ENCODE measurements at regions not wholly inside any gene's neighbourhood (a gene's known extent, or its start where the extent isn't known, plus 50 kb on each side); places are given as distances from the start of the nearest gene placed in this dataset.

GRCh38 chr4:14035076-14035475 lies 407.6 kb upstream of the BOD1L1 start:
- Histone ChIP-seq H3K27ac (ENCODE audit: low read depth in 2 of 2, low read length in 1 of 2) (no peak overlapping the region), H3K4me2 (no peak overlapping the region), H3K27me3 (ENCODE audit: insufficient read depth) (no peaks in the 10 kb centered on the region), H3K9me3 (no peaks in the 10 kb centered on the region), H3K79me2 (ENCODE audit: insufficient read depth) (no peaks in the 10 kb centered on the region), H3K4me1 (ENCODE audit: control insufficient read depth in 1 of 2, insufficient read depth in 2 of 2, low read depth in 1 of 2, low read length in 1 of 2) (no peaks in the 10 kb centered on the region), H3K9me2 (no peaks in the 10 kb centered on the region), H3F3A (replicated peaks; ENCODE audit: insufficient read depth) (no peaks in the 10 kb centered on the region), H3K9ac (no peak overlapping the region), H3K4me3 (ENCODE audit: low read depth in 2 of 2, low read length in 1 of 2) (no peak overlapping the region), H2AFZ (ENCODE audit: low read depth) (no peak overlapping the region), H3K36me3 (replicated peaks in 1 of 2; ENCODE audit: control insufficient read depth in 1 of 2, insufficient read depth in 2 of 2, low read length in 1 of 2) (no peaks in the 10 kb centered on the region), H4K20me1 (ENCODE audit: insufficient read depth) (no peaks in the 10 kb centered on the region)
- ChIA-PET POLR2A (no interaction called here), CTCF (interaction anchor here (0.9 kb wide), 1 partner anchor 9 kb away, joined by 3 read pairs; no protein-coding TSS in a partner anchor)
- 77% methylated on average over 2 of the region's 2 CpGs for WGBS (ENCODE audit: low lambda C conversion rate)
- TF ChIP-seq RAD21 (IDR thresholded peaks at IDR 0.05; ENCODE audit: low read length) = no peak
- TF ChIP-seq ELF1 (IDR thresholded peaks at IDR 0.05) = no peak
- TF ChIP-seq NRF1 (IDR thresholded peaks at IDR 0.05; ENCODE audit: low read depth, low read length) = no peak
- TF ChIP-seq, protein P1, sequence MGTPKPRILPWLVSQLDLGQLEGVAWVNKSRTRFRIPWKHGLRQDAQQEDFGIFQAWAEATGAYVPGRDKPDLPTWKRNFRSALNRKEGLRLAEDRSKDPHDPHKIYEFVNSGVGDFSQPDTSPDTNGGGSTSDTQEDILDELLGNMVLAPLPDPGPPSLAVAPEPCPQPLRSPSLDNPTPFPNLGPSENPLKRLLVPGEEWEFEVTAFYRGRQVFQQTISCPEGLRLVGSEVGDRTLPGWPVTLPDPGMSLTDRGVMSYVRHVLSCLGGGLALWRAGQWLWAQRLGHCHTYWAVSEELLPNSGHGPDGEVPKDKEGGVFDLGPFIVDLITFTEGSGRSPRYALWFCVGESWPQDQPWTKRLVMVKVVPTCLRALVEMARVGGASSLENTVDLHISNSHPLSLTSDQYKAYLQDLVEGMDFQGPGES (IDR thresholded peaks at IDR 0.05; ENCODE audit: low read depth, low read length) = no peak
- no peak for TF ChIP-seq JUND (IDR thresholded peaks at IDR 0.05)
- TF ChIP-seq USF2 (IDR thresholded peaks at IDR 0.05; ENCODE audit: borderline replicate concordance, low read depth, low read length) = no peak
- no peak for TF ChIP-seq FOXM1 (IDR thresholded peaks at IDR 0.05; ENCODE audit: low read depth)
- TF ChIP-seq YY1 (IDR thresholded peaks at IDR 0.05; ENCODE audit: low read depth) = no peak
- TF ChIP-seq TAF1 (IDR thresholded peaks at IDR 0.05; ENCODE audit: borderline replicate concordance, low read depth, low read length) = no peak
- no peak for TF ChIP-seq REST (IDR thresholded peaks at IDR 0.05; ENCODE audit: low read depth, low read length)
- no peak for TF ChIP-seq GATA2 (CRISPR knock-in tag; IDR thresholded peaks at IDR 0.05)
- DNase-seq = no peak

DNA sequence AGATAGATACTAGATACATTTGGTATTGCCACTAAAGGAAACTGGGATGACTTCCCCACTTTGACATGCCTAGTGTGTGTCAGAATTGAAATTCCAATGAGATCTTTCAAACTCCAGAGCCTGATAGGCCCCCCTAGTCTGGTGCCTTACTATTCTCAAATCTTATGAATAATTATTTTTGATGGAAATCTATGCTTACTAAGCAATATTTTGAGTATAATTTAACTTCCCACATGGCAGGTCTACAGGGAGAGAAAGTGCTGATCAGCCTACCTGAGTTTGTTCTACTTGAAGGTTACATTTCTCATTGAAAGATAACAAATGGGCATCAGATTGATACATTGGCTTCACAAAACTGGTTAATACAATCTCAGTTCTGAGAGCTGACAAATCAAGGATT lies 415.7 kb upstream of the BOD1L1 start:
- DNase-seq = no peak
- Histone ChIP-seq H3K9me2 (no peaks in the 10 kb centered on the region), H3K9me3 (no peaks in the 10 kb centered on the region), H4K20me1 (ENCODE audit: insufficient read depth) (no peaks in the 10 kb centered on the region), H3K4me3 (ENCODE audit: low read depth in 2 of 2, low read length in 1 of 2) (no peak overlapping the region), H3K4me2 (no peak overlapping the region), H3K36me3 (replicated peaks in 1 of 2; ENCODE audit: control insufficient read depth in 1 of 2, insufficient read depth in 2 of 2, low read length in 1 of 2) (no peaks in the 10 kb centered on the region), H3K79me2 (ENCODE audit: insufficient read depth) (no peaks in the 10 kb centered on the region), H3F3A (replicated peaks; ENCODE audit: insufficient read depth) (no peaks in the 10 kb centered on the region), H3K4me1 (ENCODE audit: control insufficient read depth in 1 of 2, insufficient read depth in 2 of 2, low read depth in 1 of 2, low read length in 1 of 2) (no peaks in the 10 kb centered on the region; a peak in 1 of 4 replicates), H3K27ac (ENCODE audit: low read depth in 2 of 2, low read length in 1 of 2) (no peak overlapping the region), H2AFZ (ENCODE audit: low read depth) (no peak overlapping the region), H3K9ac (no peak overlapping the region), H3K27me3 (ENCODE audit: insufficient read depth) (no peaks in the 10 kb centered on the region)
- CTCF ChIA-PET = no interaction called here
- TF ChIP-seq REST (IDR thresholded peaks at IDR 0.05; ENCODE audit: low read depth, low read length) = no peak
- no peak for TF ChIP-seq FOSL2 (IDR thresholded peaks at IDR 0.05; ENCODE audit: borderline replicate concordance, low read depth)
- TF ChIP-seq, protein P2, sequence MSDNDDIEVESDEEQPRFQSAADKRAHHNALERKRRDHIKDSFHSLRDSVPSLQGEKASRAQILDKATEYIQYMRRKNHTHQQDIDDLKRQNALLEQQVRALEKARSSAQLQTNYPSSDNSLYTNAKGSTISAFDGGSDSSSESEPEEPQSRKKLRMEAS (IDR thresholded peaks at IDR 0.05; ENCODE audit: low read depth) = no peak
- POLR2A ChIA-PET = no interaction called here

Data from SK-N-SH (cell line).